ENCODE measurements at regions not wholly inside any gene's neighbourhood (a gene's known extent, or its start where the extent isn't known, plus 50 kb on each side); places are given as distances from the start of the nearest gene placed in this dataset.

GRCh38 chr2:67656875-67657274 lies 259.7 kb downstream of the ETAA1 start:
- whole genome bisulfite sequencing (ENCODE audit: insufficient coverage, insufficient replicate concordance, low lambda C conversion rate, missing lambda C conversion rate), result 4% methylated on average over 4 of the region's 4 CpGs
- ATAC-seq (no peak), FAIRE-seq (no peak), DNase-seq (ENCODE audit: low read depth, low spot score) (no peak)
- H3K4me1 ChIP-seq (ENCODE audit: control insufficient read depth, insufficient read depth, low read length), result no peaks in the 10 kb centered on the region
- H3K27ac ChIP-seq (ENCODE audit: control insufficient read depth, insufficient read depth), result no peak overlapping the region
- no peaks in the 10 kb centered on the region for H4K20me1 ChIP-seq (ENCODE audit: control insufficient read depth, insufficient read depth)
- H3K36me3 ChIP-seq (ENCODE audit: control insufficient read depth in 2 of 2, insufficient read depth in 2 of 2, low read length in 1 of 2), result no peaks in the 10 kb centered on the region
- ChIA-PET POLR2A (no interaction called here), SMC1A (ENCODE audit: uncharacterized antibody, unreplicated experiment) (no interaction called here), CTCF (no interaction called here), RAD21 (ENCODE audit: unreplicated experiment) (no interaction called here)
- TF ChIP-seq ZNF592 (IDR thresholded peaks at IDR 0.05), result no peak
- no peak for TF ChIP-seq NFYA (IDR thresholded peaks at IDR 0.05; ENCODE audit: borderline replicate concordance, low read depth, low read length)
- TF ChIP-seq CEBPZ (IDR thresholded peaks at IDR 0.05; ENCODE audit: low read depth, low read length), result no peak
- no peak for TF ChIP-seq FOXK2 (IDR thresholded peaks at IDR 0.05)
- H3K4me3 ChIP-seq, result no peak overlapping the region
- H3K27me3 ChIP-seq (replicated peaks in 1 of 2; ENCODE audit: control insufficient read depth in 2 of 2, insufficient read depth in 2 of 2, low read length in 1 of 2), result no peaks in the 10 kb centered on the region
- no TSS peak for BruUV-seq (replicated peaks)
- no peak overlapping the region for H3K9ac ChIP-seq (ENCODE audit: control insufficient read depth, insufficient read depth, low read length)
- no peaks in the 10 kb centered on the region for H3K79me2 ChIP-seq (ENCODE audit: control insufficient read depth, insufficient read depth, low read length)
- in situ Hi-C loops (cut with MboI) (no loop called here), intact Hi-C loops (cut with micrococcal nuclease; ENCODE audit: unreplicated experiment) (no loop called here)
- no peak overlapping the region for H2AFZ ChIP-seq (ENCODE audit: control insufficient read depth, low read depth, low read length)
- no peak overlapping the region for H3K4me2 ChIP-seq (ENCODE audit: control insufficient read depth, insufficient read depth)
- H3K9me3 ChIP-seq (replicated peaks; ENCODE audit: control insufficient read depth, insufficient read depth, low read length), result no peaks in the 10 kb centered on the region

Measured in GM12878 (cell line).